ENCODE measurements at regions not wholly inside any gene's neighbourhood (a gene's known extent, or its start where the extent isn't known, plus 50 kb on each side); places are given as distances from the start of the nearest gene placed in this dataset.
"Not testable (repeated sequence)": the region's sequence is repeated elsewhere in the genome, so short reads cannot be mapped to it uniquely, and the experiment has no call there.

DNA sequence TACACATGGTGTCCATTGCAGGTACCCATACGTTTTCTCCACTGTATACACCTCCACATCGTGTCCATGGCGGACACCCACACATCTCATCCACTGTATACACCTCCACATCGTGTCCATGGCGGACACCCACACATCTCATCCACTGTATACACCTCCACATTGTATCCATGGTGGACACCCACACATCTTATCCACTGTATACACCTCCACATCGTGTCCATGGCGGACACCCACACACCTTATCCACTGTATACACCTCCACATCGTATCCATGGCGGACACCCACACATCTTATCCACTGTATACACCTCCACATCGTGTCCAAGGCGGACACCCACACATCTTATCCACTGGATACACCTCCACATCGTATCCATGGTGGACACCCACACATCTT lies 50.4 kb upstream of the TTC34 start:
- DNase-seq: not testable (repeated sequence)

- DNase-seq: no peak
These were observed 52.2 kb upstream of the TTC34 start for GRCh38 chr1:2853711-2854110.

- DNase-seq: no peak
These were observed 52.7 kb upstream of the TTC34 start for GRCh38 chr1:2854151-2854550.

DNA sequence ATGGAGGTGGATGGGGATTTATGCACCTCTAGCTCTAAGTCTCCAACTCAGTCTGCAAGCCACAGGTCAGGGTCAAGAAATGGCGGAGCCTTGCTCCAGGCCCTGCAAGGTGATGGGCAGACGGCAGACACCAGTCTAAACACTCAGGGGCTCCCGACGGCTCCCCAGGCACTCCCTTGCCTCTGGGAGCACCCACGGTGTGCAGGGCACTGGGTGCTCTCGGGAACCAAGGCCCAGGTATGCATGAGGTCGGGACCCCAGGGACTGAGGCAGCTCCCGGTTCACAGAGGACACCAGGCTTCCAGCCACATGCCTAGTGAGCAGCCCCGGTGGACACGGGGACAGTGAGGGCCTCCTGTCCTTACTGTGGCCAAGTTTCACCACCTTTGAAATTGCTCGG lies 53.1 kb upstream of the TTC34 start:
- DNase-seq: no peak

- no peak for DNase-seq
These were observed 53.9 kb upstream of the TTC34 start for GRCh38 chr1:2855206-2856065.

- DNase-seq: no peak
These were observed 54.5 kb upstream of the TTC34 start for GRCh38 chr1:2856066-2856390.

GRCh38 chr1:2856676-2857375 lies 55.3 kb upstream of the TTC34 start:
- no peak for DNase-seq

DNA sequence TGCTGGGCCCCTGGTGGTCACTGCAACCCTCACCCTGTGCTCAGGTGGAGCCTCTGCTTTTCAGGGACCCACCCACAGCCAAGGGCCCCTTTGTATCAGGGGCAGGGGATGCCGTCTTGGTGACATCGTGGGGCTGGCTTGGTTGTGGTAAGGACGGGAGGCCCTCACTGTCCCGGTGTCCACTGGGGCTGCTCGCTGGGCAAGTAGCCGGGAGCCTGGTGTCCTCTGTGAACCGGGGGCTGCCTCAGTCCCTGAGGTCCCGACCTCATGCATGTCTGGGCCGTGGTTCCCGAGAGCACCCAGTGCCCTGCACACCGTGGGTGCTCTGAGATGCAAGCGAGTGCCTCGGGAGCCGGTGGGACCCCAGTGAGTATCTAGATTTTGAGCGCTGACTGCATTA lies 56.0 kb upstream of the TTC34 start:
- no peak for DNase-seq

GRCh38 chr1:2858676-2859075 lies 57.2 kb upstream of the TTC34 start:
- DNase-seq: no peak

DNA sequence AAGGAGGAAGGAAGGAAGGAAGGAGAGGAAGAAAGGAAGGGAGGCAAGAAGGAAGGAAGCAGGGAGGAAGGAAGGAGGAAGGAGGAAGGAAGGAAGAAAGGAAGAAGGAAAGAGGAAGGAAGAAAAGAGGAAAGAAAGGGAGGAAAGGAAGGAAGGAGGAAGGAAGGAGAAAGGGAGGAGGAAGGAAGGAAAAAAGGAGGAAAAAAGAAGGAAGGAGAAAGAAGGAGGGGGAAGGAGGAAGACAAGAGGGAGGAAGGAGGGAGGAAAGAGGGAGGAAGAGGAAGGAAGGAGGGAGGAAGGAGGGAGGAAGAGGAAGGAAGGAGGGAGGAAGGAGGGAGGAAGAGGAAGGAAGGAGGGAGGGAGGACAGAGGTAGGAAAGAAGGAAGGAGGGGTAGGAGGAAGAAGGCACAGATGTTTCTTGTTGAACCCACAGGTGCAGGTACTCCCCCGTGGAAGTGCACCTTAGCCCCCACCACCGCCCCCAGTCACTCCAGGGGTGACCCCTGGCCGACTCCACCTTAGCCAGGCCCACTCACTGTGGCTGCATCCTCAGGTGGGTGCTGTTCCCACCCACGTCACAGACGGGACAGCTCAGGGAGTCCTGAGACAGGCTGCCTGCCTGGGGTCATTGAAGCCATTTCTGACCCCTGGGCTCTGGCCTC lies 57.9 kb upstream of the TTC34 start:
- no peak for DNase-seq

DNA sequence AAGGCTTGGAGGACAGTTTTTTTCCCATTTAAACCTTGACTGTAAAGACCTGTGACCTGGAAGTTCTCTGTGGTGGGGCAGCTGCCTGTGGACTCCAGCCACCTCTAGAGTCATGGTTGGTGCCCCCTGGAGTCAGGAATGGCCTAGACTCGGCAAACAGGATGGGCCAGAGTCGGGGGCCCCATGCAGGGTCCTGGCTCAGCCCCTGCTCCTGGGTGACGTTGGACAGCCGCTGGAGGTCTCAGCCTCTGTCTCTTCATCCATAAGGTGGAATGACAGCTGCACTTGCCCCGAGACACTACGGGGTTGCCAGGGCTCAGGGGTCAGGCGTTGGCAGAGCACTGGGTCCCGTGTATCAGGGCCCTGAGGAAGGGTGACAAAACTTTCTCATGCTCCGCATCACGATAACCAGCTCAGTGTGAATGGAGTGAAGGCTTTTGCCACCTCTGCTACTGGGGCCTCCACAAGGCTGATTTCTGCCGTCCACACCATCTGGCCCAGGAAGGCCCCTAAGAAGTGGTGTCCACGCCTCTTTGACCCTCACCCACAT lies 58.5 kb upstream of the TTC34 start:
- no peak for DNase-seq

- no peak for DNase-seq
These were observed 59.1 kb upstream of the TTC34 start for GRCh38 chr1:2860476-2861142.

- no peak for DNase-seq
These were observed 59.9 kb upstream of the TTC34 start for GRCh38 chr1:2861143-2861987.

DNA sequence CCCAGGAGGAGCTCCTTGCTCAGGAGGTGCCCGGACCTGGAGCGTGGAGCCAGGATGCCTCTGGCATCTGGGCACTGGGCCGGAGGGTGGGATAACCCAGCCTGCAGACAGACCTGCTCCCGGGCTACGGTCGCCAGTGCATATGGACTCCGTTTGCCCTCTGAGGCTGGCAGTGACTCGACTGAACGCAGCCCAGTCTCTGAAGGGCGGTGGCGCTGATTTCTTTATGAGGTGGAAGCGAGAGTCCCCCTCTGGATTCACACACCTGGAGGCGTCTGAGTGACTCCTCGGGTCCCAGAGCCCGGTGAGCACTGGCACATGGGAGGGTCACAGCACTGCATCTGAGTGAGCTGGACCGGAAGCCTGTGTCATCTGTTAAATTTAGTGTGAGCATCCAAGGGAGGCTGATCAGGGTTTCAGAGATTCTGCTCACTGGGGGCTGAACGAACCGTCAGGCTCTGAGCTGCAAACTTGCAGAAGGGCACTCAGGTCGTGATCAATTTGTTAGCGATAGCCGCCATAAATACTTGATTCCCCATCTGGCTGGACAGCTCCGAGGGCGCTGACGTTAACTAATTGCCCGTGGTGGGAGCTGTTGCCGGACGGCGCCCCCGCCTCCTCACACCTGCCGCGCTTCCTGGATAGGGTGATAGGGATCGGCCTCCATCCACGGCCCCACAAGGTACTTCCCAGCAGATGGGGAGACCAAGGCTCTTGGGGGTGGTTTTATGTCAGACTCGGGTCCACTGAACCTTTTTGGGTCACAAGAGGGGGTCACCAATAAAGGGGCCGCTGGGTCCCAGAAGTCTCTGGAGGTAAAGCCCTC lies 60.7 kb upstream of the TTC34 start:
- no peak for DNase-seq

- no peak for DNase-seq
These were observed 61.5 kb upstream of the TTC34 start for GRCh38 chr1:2862814-2863647.

DNA sequence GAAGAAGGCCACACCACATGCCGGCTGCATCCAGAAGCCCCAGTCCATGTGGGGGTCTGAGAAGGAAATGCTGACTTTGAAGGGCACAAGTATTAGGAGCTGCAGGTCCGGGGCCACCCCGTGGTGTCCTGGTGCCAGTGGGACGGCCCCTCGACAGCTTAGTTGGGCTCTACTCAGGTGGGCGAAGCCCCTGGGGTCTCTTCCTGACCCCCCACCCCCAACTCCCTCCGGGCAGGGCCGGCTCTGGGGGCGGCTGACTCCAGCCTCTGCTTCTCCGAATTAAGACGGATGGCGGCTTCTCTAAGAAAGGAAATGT lies 62.1 kb upstream of the TTC34 start:
- DNase-seq: no peak

GRCh38 chr1:2864203-2864905 lies 62.9 kb upstream of the TTC34 start:
- DNase-seq: no peak

DNA sequence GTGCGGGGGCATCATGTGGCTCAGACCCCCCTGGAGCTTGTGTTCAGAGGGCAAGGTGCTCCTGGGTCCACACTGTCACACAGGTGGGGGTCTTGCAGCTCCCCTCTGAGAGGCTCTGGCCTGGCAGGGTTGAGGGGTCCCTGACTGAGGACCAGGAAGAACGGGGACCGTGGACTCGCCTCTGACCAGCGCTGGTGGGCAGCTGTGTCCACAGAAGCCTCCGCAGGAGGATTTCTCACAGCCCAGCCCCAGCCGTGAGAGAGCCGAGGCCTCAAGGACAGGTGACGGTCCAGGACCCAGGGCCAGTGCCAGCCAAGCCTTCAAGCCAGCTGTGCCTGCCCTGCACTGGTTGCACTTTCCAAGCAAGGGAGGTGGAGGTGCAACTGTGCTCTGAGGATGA lies 63.5 kb upstream of the TTC34 start:
- no peak for DNase-seq

Measured in skin of body (tissue), 1 donor.